ENCODE measurements at regions not wholly inside any gene's neighbourhood (a gene's known extent, or its start where the extent isn't known, plus 50 kb on each side); places are given as distances from the start of the nearest gene placed in this dataset.

DNA sequence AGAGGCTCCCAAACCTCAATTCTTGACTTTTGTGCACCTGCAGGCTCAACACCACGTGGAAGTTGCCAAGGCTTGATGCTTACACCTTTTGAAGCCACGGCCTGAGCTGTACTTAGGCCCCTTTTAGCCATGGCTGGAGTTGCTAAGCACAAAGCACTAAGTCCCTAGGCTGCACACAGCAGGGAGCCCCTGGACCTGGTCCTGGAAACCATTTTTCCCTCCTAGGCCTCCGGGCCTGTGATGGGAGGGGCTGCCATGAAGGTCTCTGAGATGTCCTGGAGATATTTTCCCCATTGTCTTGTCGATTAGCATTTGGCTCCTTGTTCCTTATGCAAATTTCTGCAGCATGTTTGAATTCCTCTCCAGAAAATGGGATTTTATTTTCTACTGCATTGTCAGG is 247.1 kb upstream of the ARPP21 start:
- Histone ChIP-seq H3K4me3 (ENCODE audit: low read depth, low read length) (no peak overlapping the region), H3K27me3 (no peaks in the 10 kb centered on the region), H3K4me1 (no peaks in the 10 kb centered on the region), H3K36me3 (no peaks in the 10 kb centered on the region), H3K9me3 (no peaks in the 10 kb centered on the region)
- DNase-seq: no peak
- TF ChIP-seq, protein P1, sequence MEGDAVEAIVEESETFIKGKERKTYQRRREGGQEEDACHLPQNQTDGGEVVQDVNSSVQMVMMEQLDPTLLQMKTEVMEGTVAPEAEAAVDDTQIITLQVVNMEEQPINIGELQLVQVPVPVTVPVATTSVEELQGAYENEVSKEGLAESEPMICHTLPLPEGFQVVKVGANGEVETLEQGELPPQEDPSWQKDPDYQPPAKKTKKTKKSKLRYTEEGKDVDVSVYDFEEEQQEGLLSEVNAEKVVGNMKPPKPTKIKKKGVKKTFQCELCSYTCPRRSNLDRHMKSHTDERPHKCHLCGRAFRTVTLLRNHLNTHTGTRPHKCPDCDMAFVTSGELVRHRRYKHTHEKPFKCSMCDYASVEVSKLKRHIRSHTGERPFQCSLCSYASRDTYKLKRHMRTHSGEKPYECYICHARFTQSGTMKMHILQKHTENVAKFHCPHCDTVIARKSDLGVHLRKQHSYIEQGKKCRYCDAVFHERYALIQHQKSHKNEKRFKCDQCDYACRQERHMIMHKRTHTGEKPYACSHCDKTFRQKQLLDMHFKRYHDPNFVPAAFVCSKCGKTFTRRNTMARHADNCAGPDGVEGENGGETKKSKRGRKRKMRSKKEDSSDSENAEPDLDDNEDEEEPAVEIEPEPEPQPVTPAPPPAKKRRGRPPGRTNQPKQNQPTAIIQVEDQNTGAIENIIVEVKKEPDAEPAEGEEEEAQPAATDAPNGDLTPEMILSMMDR (IDR thresholded peaks at IDR 0.05; ENCODE audit: low read depth, low read length): no peak

DNA sequence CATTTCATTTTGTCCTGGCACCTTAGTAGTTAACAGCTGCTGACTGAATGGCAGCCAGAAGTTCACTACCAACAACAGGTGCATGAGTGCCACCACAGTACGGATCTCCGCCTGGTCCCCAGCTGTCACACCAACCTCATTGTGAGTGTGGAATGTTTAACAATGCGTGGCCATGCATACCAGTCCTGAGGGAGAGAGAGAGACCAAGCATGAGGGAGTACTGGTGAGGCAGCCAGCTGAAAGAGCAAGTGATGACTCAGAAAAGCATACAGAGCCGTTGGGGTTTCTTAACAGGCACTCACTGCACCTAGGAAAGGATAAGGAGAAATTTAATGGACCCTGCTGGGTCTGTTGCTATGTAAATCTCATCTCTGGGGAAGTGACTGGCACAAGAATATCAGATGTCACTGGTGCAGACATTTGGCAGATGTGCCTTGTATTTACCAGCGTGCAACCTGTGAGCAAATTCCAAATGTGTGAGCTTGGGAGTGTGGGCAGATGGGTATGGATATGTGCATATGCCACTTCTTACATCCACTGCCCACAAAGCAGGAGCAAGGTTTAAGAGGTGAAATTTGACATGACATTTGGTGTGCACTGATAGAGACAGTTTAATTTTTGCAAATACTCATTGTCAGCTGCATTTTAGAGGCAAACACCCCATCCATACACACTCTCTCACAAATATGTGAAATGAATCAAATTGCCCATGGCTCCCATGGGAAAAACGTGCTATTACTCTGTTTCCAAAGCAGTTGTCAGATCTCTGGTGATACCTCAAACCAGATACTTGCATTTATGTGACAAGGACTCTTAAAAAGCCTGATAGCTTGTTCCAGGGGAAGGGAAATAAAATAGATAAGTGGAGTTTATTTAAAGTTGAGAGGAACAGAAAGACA is 245.2 kb upstream of the ARPP21 start:
- DNase-seq: no peak
- Histone ChIP-seq H3K9me3 (no peaks in the 10 kb centered on the region), H3K27me3 (no peaks in the 10 kb centered on the region), H3K36me3 (no peaks in the 10 kb centered on the region), H3K4me3 (ENCODE audit: low read depth, low read length) (no peak overlapping the region), H3K4me1 (no peaks in the 10 kb centered on the region)
- TF ChIP-seq, protein P1 (IDR thresholded peaks at IDR 0.05; ENCODE audit: low read depth, low read length): no peak

GRCh38 chr3:35394905-35395304 is 244.4 kb upstream of the ARPP21 start:
- TF ChIP-seq, protein P1 (IDR thresholded peaks at IDR 0.05; ENCODE audit: low read depth, low read length): no peak
- no peak overlapping the region for H3K4me3 ChIP-seq (ENCODE audit: low read depth, low read length)
- DNase-seq: no peak
- no peaks in the 10 kb centered on the region for H3K36me3 ChIP-seq
- H3K4me1 ChIP-seq: no peaks in the 10 kb centered on the region
- H3K9me3 ChIP-seq: no peaks in the 10 kb centered on the region
- no peaks in the 10 kb centered on the region for H3K27me3 ChIP-seq

DNA sequence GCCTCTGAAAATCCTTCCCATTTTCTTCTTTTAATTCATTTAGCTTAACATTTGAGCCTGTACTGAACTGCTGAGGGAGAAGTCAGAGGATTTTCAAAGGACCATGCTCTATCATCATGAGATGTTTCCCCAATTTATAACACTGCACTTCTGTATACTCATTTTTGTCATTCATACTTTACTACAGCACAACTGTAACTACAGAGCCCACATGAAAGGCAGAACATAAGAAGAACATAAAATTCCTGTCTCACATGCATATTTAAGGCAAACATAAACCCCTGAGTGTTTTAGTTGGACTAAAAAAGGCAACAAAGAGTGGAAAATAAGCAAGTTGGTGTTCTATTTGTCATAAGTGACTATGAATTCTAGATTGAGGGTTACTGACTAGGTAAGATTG is 237.7 kb upstream of the ARPP21 start:
- Histone ChIP-seq H3K4me1 (no peaks in the 10 kb centered on the region), H3K36me3 (no peaks in the 10 kb centered on the region), H3K9me3 (no peaks in the 10 kb centered on the region), H3K4me3 (ENCODE audit: low read depth, low read length) (no peak overlapping the region), H3K27me3 (no peaks in the 10 kb centered on the region)
- TF ChIP-seq, protein P1 (IDR thresholded peaks at IDR 0.05; ENCODE audit: low read depth, low read length): no peak
- DNase-seq: no peak

- DNase-seq: no peak
- Histone ChIP-seq H3K36me3 (no peaks in the 10 kb centered on the region), H3K4me3 (ENCODE audit: low read depth, low read length) (no peak overlapping the region), H3K9me3 (no peaks in the 10 kb centered on the region), H3K27me3 (no peaks in the 10 kb centered on the region), H3K4me1 (no peaks in the 10 kb centered on the region)
- TF ChIP-seq, protein P1 (IDR thresholded peaks at IDR 0.05; ENCODE audit: low read depth, low read length): no peak
Observed at GRCh38 chr3:35404571-35404970, 234.8 kb upstream of the ARPP21 start.

DNA sequence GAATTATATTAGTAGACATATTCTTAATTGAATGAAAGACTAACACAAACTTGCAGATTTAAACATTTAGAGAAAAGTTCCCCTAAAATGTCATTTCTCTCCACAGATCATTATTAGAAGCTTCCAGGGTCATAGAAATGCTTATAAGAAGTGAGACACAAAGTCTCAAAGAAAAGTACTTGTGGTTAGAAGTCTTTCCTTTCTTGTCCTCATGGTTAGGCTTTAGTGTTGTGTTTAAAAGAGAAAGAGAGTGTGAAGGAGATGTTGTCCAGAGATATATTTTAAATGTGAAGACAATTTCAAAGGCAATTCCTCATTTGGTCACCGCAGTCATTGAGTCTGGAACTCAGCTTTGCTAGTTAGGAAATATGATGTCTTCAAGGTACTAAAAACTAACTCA is 230.4 kb upstream of the ARPP21 start:
- H3K36me3 ChIP-seq: no peaks in the 10 kb centered on the region
- H3K4me1 ChIP-seq: no peaks in the 10 kb centered on the region
- DNase-seq: no peak
- TF ChIP-seq, protein P1 (IDR thresholded peaks at IDR 0.05; ENCODE audit: low read depth, low read length): no peak
- no peaks in the 10 kb centered on the region for H3K27me3 ChIP-seq
- H3K4me3 ChIP-seq (ENCODE audit: low read depth, low read length): no peak overlapping the region
- no peaks in the 10 kb centered on the region for H3K9me3 ChIP-seq

All from BE2C (cell line).